Heart right ventricle (tissue), 16 donors: ENCODE measurements at regions not wholly inside any gene's neighbourhood (a gene's known extent, or its start where the extent isn't known, plus 50 kb on each side); places are given as distances from the start of the nearest gene placed in this dataset.

Experiments used
- ATAC-seq, 8 donors: fragments of 200-7000 bp; cut with Tn5 transposase; one replicate each; pipeline ENCODE4 v1.9.1; 2020; ENCODE audit warnings: mild to moderate bottlenecking in 8 of 8, moderate library complexity in 8 of 8, moderate number of reproducible peaks in 1 of 8
- DNase-seq, 2 donors: peaks; one replicate each; pipeline ENCODE4 v3.0.0-alpha.2; 2020
- H3K27ac ChIP-seq, 10 donors: fragments of 200-600 bp; sonication (generic) in 2 of 10; one replicate each; pipeline versions ENCODE4 v1.5.0 to v1.8.0; 2020 to 2022; ENCODE audit warnings: mild to moderate bottlenecking in 3 of 10
- H3K27me3 ChIP-seq, 7 donors: fragments of 200-600 bp; one replicate each; pipeline ENCODE4 v1.8.0; 2021 to 2022; ENCODE audit warnings: mild to moderate bottlenecking in 2 of 7
- H3K36me3 ChIP-seq, 9 donors: fragments of 200-600 bp; sonication (generic) in 1 of 9; one replicate each; pipeline versions ENCODE4 v1.5.0 to v1.8.0; 2020 to 2022; ENCODE audit warnings: mild to moderate bottlenecking in 2 of 9
- H3K4me1 ChIP-seq, 9 donors: fragments of 200-600 bp; sonication (generic) in 1 of 9; one replicate each; pipeline versions ENCODE4 v1.5.0 to v1.8.0; 2020 to 2022; ENCODE audit warnings: mild to moderate bottlenecking in 4 of 9
- H3K4me3 ChIP-seq, 10 donors: fragments of 200-600 bp; sonication (generic) in 2 of 10; one replicate each; pipeline versions ENCODE4 v1.5.0 to v1.8.0; 2020 to 2022; ENCODE audit warnings: mild to moderate bottlenecking in 7 of 10, moderate library complexity in 2 of 10
- H3K9me3 ChIP-seq, 11 donors: fragments of 200-600 bp in 10 of 11; sonication (generic) in 2 of 11; one replicate each; pipeline versions ENCODE4 v1.5.0 to v1.8.0; 2013 to 2022; ENCODE audit warnings: mild to moderate bottlenecking in 2 of 11, control low read depth in 1 of 11, moderate library complexity in 1 of 11
- CTCF ChIP-seq, 9 donors: fragments of 200-600 bp; sonication (generic) in 2 of 9; IDR thresholded peaks; one replicate each; pipeline versions ENCODE4 v1.5.0 to v1.8.0; 2021 to 2022; ENCODE audit warnings: antibody characterized with exemption in 9 of 9, mild to moderate bottlenecking in 5 of 9, moderate library complexity in 1 of 9
- WGBS, 2 donors: extraction: QIAGEN DNeasy Blood & Tissue Kit; methylation state at CpG; one replicate each; pipeline ENCODE4 v1.1.7; 2013; ENCODE audit warnings: inconsistent platforms in 1 of 2; 5-methylcytosine and 5-hydroxymethylcytosine counted together
- intact Hi-C, 10 donors: fragments of 100-400 bp; cut with DNase I; formaldehyde crosslinking; loops; one replicate each; pipeline versions ENCODE4 v1.11.1 to v1.14.2; 2022
- donor health status: Arrhythmogenic right ventricular cardiomyopathy.
- donor health status: ischemic (EF 13 %, LVEDD 7.1; RV severe dilation, severe dysfunction).
- donor health status: healthy with polysubstance abuse.
- donor health status: DM: no; HTN: yes; CAD: no.
- donor health status: DM: no; HTN: no; CAD: no.
- donor health status: ischemic (EF 25% LVEDD 6.9; RV normal size, moderate dysfunction).
- donor health status: ischemic (EF 25% LVEDD 5.7; RV mildly dilated, moderate dysfunction).
- donor health status: healthy.
- donor health status: DM: yes; HTN: yes; CAD: no.
- donor health status: Ischemic cardiomyopathy.
- donor health status: ischemic (EF 35%, LVEDD 5.7; RV mildly dilated, moderate dysfunction).
- donor health status: nonischemic (EF 11% LVEDD 7.7; RV severe dilation, severe dysfunction).
- donor health status: DM: yes; HTN: yes; CAD: no.
- donor health status: PGD.
- donor health status: ischemic (EF 29% LVEDD 5.4; RV normal size, mild dysfunction).
- donor health status: nonischemic (EF 23%, LVEDD 6.1; RV moderate dilation, normal function).

- 61 to 63% methylated on average over 6 of the region's 6 CpGs for WGBS, 2 donors
- no peaks in the 10 kb centered on the region for H3K27me3 ChIP-seq
- TF ChIP-seq CTCF (IDR thresholded peaks at IDR 0.05), result no peak
- DNase-seq (no peak), ATAC-seq (peak in 5 of 8 donors; percentile 19 to 45 (median 34))
- intact Hi-C loops, result no loop called here
- H3K27ac ChIP-seq, result peak overlapping the region in 2 of 10 donors; percentile 11 to 56
- no peaks in the 10 kb centered on the region for H3K36me3 ChIP-seq
- peaks cover 0 to 12% (median 0%) of the 10 kb centered on the region in 9 donors for H3K4me1 ChIP-seq
- H3K9me3 ChIP-seq, result no peaks in the 10 kb centered on the region
- H3K4me3 ChIP-seq, result no peak overlapping the region
These were observed 595.8 kb upstream of the NR2F2 start for GRCh38 chr15:95734422-95735316.

GRCh38 chr15:95737060-95737459, 593.4 kb upstream of the NR2F2 start:
- intact Hi-C loops, result no loop called here
- H3K36me3 ChIP-seq, result no peaks in the 10 kb centered on the region
- WGBS, 2 donors, result 87 to 90% methylated on average over 3 of the region's 3 CpGs
- no peak for TF ChIP-seq CTCF (IDR thresholded peaks at IDR 0.05)
- H3K27me3 ChIP-seq, result no peaks in the 10 kb centered on the region
- DNase-seq (no peak), ATAC-seq (no peak)
- H3K4me1 ChIP-seq, result peaks cover 0 to 12% (median 0%) of the 10 kb centered on the region in 9 donors
- H3K27ac ChIP-seq, result no peak overlapping the region
- H3K9me3 ChIP-seq, result no peaks in the 10 kb centered on the region
- no peak overlapping the region for H3K4me3 ChIP-seq

GRCh38 chr15:95739131-95739530, 591.4 kb upstream of the NR2F2 start:
- Histone ChIP-seq H3K36me3 (no peaks in the 10 kb centered on the region), H3K27me3 (no peaks in the 10 kb centered on the region), H3K4me3 (no peak overlapping the region), H3K4me1 (peaks cover 0 to 10% (median 0%) of the 10 kb centered on the region in 9 donors), H3K9me3 (no peaks in the 10 kb centered on the region), H3K27ac (no peak overlapping the region)
- no peak for TF ChIP-seq CTCF (IDR thresholded peaks at IDR 0.05)
- DNase-seq (no peak), ATAC-seq (no peak)
- WGBS, 2 donors, result 78 to 82% methylated on average over 5 of the region's 5 CpGs
- intact Hi-C loops, result no loop called here

GRCh38 chr15:95741830-95742229, 588.7 kb upstream of the NR2F2 start:
- no peaks in the 10 kb centered on the region for H3K4me1 ChIP-seq
- ATAC-seq (no peak), DNase-seq (no peak)
- H3K4me3 ChIP-seq, result no peak overlapping the region
- WGBS, 2 donors, result 87 to 91% methylated on average over 4 of the region's 4 CpGs
- intact Hi-C loops, result no loop called here
- no peaks in the 10 kb centered on the region for H3K36me3 ChIP-seq
- H3K27ac ChIP-seq, result no peak overlapping the region
- no peaks in the 10 kb centered on the region for H3K27me3 ChIP-seq
- no peak for TF ChIP-seq CTCF (IDR thresholded peaks at IDR 0.05)
- H3K9me3 ChIP-seq, result no peaks in the 10 kb centered on the region
